Peyer's patch (tissue), 4 donors: ENCODE measurements at regions not wholly inside any gene's neighbourhood (a gene's known extent, or its start where the extent isn't known, plus 50 kb on each side); places are given as distances from the start of the nearest gene placed in this dataset.

Experiments used
- CTCF ChIP-seq, 6 experiments: fragments of 450-650 bp in 4 of 6; fragments of 200-600 bp in 2 of 6; sonication (generic) in 1 of 6; IDR thresholded peaks; one replicate each; pipeline ENCODE4 v1.5.1; 2017 to 2019; ENCODE audit warnings: antibody characterized with exemption in 6 of 6, mild to moderate bottlenecking in 3 of 6, moderate library complexity in 1 of 6
- POLR2A ChIP-seq, 2 donors: fragments of 450-650 bp; IDR thresholded peaks; one replicate each; pipeline ENCODE4 v1.5.1; 2017; ENCODE audit warnings: antibody characterized with exemption in 2 of 2, mild to moderate bottlenecking in 2 of 2, moderate library complexity in 2 of 2

- TF ChIP-seq CTCF (IDR thresholded peaks at IDR 0.05): no peak
- TF ChIP-seq POLR2A (IDR thresholded peaks at IDR 0.05): no peak
These were observed 403.0 kb downstream of the ANKRD7 start for GRCh38 chr7:118627467-118627866.
